HG02623 (cell line): ENCODE measurements at regions not wholly inside any gene's neighbourhood (a gene's known extent, or its start where the extent isn't known, plus 50 kb on each side); places are given as distances from the start of the nearest gene placed in this dataset.

ENCODE experiments used
- ATAC-seq: cut with Tn5 transposase; IDR thresholded peaks from one replicate; pipeline ENCODE4 v1.9.1; 2021; ENCODE audit warnings: moderate library complexity; ENCODE audit not compliant: unreplicated experiment

- ATAC-seq, result no peak
Observed at GRCh38 chr5:39846144-39846543, 421.4 kb upstream of the DAB2 start.

- no peak for ATAC-seq
Observed at GRCh38 chr5:39843767-39844166, 419.0 kb upstream of the DAB2 start.

GRCh38 chr5:39835371-39835770 lies 410.6 kb upstream of the DAB2 start:
- no peak for ATAC-seq

- no peak for ATAC-seq
Observed at GRCh38 chr5:39829441-39829840, 404.7 kb upstream of the DAB2 start.

- no peak for ATAC-seq
Observed at GRCh38 chr5:39826051-39826450, 401.3 kb upstream of the DAB2 start.

- no peak for ATAC-seq
Observed at GRCh38 chr5:39825301-39825700, 400.5 kb upstream of the DAB2 start.

GRCh38 chr5:39822020-39822419 lies 397.2 kb upstream of the DAB2 start:
- no peak for ATAC-seq

- ATAC-seq, result no peak
Observed at GRCh38 chr5:39816866-39817265, 392.1 kb upstream of the DAB2 start.

- no peak for ATAC-seq
Observed at GRCh38 chr5:39816156-39816845, 391.5 kb upstream of the DAB2 start.

- ATAC-seq, result no peak
Observed at GRCh38 chr5:39815711-39816110, 390.9 kb upstream of the DAB2 start.

- ATAC-seq, result no peak
Observed at GRCh38 chr5:39811381-39811780, 386.6 kb upstream of the DAB2 start.

GRCh38 chr5:39808656-39809055 lies 383.9 kb upstream of the DAB2 start:
- ATAC-seq, result no peak

- ATAC-seq, result no peak
Observed at GRCh38 chr5:39801306-39801705, 376.5 kb upstream of the DAB2 start.

- no peak for ATAC-seq
Observed at GRCh38 chr5:39800042-39800601, 375.3 kb upstream of the DAB2 start.

- no peak for ATAC-seq
Observed at GRCh38 chr5:39799242-39799641, 374.5 kb upstream of the DAB2 start.

- no peak for ATAC-seq
Observed at GRCh38 chr5:39794513-39795210, 369.9 kb upstream of the DAB2 start.

- ATAC-seq, result no peak
Observed at GRCh38 chr5:39785410-39785809, 360.6 kb upstream of the DAB2 start.

GRCh38 chr5:39783756-39784421 lies 359.1 kb upstream of the DAB2 start:
- no peak for ATAC-seq

- no peak for ATAC-seq
Observed at GRCh38 chr5:39780347-39780746, 355.6 kb upstream of the DAB2 start.

- no peak for ATAC-seq
Observed at GRCh38 chr5:39779831-39780230, 355.1 kb upstream of the DAB2 start.

- ATAC-seq, result no peak
Observed at GRCh38 chr5:39775797-39776365, 351.1 kb upstream of the DAB2 start.
